GM12878 (cell line): ENCODE measurements at regions not wholly inside any gene's neighbourhood (a gene's known extent, or its start where the extent isn't known, plus 50 kb on each side); places are given as distances from the start of the nearest gene placed in this dataset.

Source experiments
- ATF2 ChIP-seq: IDR thresholded peaks from 2 replicates; pipeline ENCODE4 v1.6.1; 2012; ENCODE audit warnings: low read length, inconsistent platforms
- EED ChIP-seq: sonication (generic); IDR thresholded peaks from 2 replicates; pipeline ENCODE4 v1.6.1; 2016; ENCODE audit warnings: antibody characterized with exemption, low read depth
- EZH2 ChIP-seq: IDR thresholded peaks from 2 replicates; pipeline ENCODE4 v1.6.1; 2012; ENCODE audit warnings: low read depth, mild to moderate bottlenecking, control low read depth, inconsistent platforms, low read length, borderline replicate concordance; ENCODE audit not compliant: control insufficient read depth
- FOXM1 ChIP-seq: IDR thresholded peaks from 2 replicates; pipeline ENCODE4 v1.6.1; 2012; ENCODE audit warnings: low read depth, mild to moderate bottlenecking, inconsistent platforms, low read length, moderate library complexity
- HDAC2 ChIP-seq: fragments of 200-600 bp; sonication (generic); IDR thresholded peaks from 2 replicates; pipeline ENCODE4 v1.6.1; 2017
- MAX ChIP-seq: IDR thresholded peaks from 2 replicates; pipeline ENCODE4 v1.6.1; 2012; ENCODE audit warnings: low read depth, low read length, improper control_type of control experiment
- MEF2A ChIP-seq: IDR thresholded peaks from 2 replicates; pipeline ENCODE4 v1.6.1; 2011; ENCODE audit warnings: low read depth, mild to moderate bottlenecking, low read length, moderate library complexity; ENCODE audit not compliant: insufficient read depth
- MYC ChIP-seq: IDR thresholded peaks from 2 replicates; pipeline ENCODE4 v1.6.1; 2011; ENCODE audit warnings: mild to moderate bottlenecking, low read length, moderate library complexity, inconsistent platforms; ENCODE audit not compliant: insufficient read depth, insufficient replicate concordance, insufficient read length, severe bottlenecking
- ZBTB4 ChIP-seq: fragments of 450-650 bp; formaldehyde crosslinking; IDR thresholded peaks from 2 replicates; pipeline ENCODE4 v1.4.0; 2022; ENCODE audit warnings: mild to moderate bottlenecking, moderate library complexity
- ZNF274 ChIP-seq: IDR thresholded peaks from one replicate; pipeline ENCODE4 v1.8.0; 2011; ENCODE audit not compliant: insufficient read length, insufficient read depth
- TF ChIP-seq, protein P1 (sequence below), 3 experiments: IDR thresholded peaks in 2 of 3; conservative IDR thresholded peaks in 1 of 3; 2 replicates each; pipeline ENCODE4 v1.5.1; 2011; ENCODE audit warnings: low read depth in 3 of 3, low read length in 3 of 3, mild to moderate bottlenecking in 3 of 3, control low read depth in 2 of 3, moderate library complexity in 2 of 3, inconsistent platforms in 1 of 3, mixed read lengths in 1 of 3; ENCODE audit not compliant: control insufficient read depth in 2 of 3, insufficient read depth in 1 of 3; ENCODE audit errors: extremely low read depth in 1 of 3
- TF ChIP-seq, protein P2 (sequence below): IDR thresholded peaks from 2 replicates; pipeline ENCODE4 v1.6.1; 2011; ENCODE audit warnings: low read depth, low read length, improper control_type of control experiment, borderline replicate concordance
- TF ChIP-seq, protein P3 (sequence below): fragments of 450-650 bp; IDR thresholded peaks from 2 replicates; pipeline ENCODE4 v1.6.1; 2017; ENCODE audit warnings: low read depth, mild to moderate bottlenecking, moderate library complexity
- TF ChIP-seq, protein P4 (sequence below): IDR thresholded peaks from 2 replicates; pipeline ENCODE4 v1.6.1; 2012; ENCODE audit warnings: mild to moderate bottlenecking, low read depth, low read length

GRCh38 chr18:42474577-42474976 lies 519.5 kb downstream of the PIK3C3 start:
- no peak for TF ChIP-seq EZH2
- TF ChIP-seq ATF2: no peak
- TF ChIP-seq, protein P1, sequence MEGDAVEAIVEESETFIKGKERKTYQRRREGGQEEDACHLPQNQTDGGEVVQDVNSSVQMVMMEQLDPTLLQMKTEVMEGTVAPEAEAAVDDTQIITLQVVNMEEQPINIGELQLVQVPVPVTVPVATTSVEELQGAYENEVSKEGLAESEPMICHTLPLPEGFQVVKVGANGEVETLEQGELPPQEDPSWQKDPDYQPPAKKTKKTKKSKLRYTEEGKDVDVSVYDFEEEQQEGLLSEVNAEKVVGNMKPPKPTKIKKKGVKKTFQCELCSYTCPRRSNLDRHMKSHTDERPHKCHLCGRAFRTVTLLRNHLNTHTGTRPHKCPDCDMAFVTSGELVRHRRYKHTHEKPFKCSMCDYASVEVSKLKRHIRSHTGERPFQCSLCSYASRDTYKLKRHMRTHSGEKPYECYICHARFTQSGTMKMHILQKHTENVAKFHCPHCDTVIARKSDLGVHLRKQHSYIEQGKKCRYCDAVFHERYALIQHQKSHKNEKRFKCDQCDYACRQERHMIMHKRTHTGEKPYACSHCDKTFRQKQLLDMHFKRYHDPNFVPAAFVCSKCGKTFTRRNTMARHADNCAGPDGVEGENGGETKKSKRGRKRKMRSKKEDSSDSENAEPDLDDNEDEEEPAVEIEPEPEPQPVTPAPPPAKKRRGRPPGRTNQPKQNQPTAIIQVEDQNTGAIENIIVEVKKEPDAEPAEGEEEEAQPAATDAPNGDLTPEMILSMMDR (IDR thresholded peaks at IDR 0.05 in 2 of 3, conservative IDR thresholded peaks at IDR 0.05 in 1 of 3; ENCODE audit: control insufficient read depth in 2 of 3, extremely low read depth in 1 of 3, insufficient read depth in 1 of 3, low read depth in 3 of 3, low read length in 3 of 3): no peak
- TF ChIP-seq FOXM1: no peak
- no peak for TF ChIP-seq HDAC2
- no peak for TF ChIP-seq MAX
- no peak for TF ChIP-seq ZBTB4
- TF ChIP-seq, protein P2, sequence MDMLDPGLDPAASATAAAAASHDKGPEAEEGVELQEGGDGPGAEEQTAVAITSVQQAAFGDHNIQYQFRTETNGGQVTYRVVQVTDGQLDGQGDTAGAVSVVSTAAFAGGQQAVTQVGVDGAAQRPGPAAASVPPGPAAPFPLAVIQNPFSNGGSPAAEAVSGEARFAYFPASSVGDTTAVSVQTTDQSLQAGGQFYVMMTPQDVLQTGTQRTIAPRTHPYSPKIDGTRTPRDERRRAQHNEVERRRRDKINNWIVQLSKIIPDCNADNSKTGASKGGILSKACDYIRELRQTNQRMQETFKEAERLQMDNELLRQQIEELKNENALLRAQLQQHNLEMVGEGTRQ: no peak
- no peak for TF ChIP-seq ZNF274
- TF ChIP-seq MYC: no peak
- no peak for TF ChIP-seq MEF2A
- TF ChIP-seq, protein P3, sequence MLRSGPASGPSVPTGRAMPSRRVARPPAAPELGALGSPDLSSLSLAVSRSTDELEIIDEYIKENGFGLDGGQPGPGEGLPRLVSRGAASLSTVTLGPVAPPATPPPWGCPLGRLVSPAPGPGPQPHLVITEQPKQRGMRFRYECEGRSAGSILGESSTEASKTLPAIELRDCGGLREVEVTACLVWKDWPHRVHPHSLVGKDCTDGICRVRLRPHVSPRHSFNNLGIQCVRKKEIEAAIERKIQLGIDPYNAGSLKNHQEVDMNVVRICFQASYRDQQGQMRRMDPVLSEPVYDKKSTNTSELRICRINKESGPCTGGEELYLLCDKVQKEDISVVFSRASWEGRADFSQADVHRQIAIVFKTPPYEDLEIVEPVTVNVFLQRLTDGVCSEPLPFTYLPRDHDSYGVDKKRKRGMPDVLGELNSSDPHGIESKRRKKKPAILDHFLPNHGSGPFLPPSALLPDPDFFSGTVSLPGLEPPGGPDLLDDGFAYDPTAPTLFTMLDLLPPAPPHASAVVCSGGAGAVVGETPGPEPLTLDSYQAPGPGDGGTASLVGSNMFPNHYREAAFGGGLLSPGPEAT: no peak
- TF ChIP-seq, protein P4, sequence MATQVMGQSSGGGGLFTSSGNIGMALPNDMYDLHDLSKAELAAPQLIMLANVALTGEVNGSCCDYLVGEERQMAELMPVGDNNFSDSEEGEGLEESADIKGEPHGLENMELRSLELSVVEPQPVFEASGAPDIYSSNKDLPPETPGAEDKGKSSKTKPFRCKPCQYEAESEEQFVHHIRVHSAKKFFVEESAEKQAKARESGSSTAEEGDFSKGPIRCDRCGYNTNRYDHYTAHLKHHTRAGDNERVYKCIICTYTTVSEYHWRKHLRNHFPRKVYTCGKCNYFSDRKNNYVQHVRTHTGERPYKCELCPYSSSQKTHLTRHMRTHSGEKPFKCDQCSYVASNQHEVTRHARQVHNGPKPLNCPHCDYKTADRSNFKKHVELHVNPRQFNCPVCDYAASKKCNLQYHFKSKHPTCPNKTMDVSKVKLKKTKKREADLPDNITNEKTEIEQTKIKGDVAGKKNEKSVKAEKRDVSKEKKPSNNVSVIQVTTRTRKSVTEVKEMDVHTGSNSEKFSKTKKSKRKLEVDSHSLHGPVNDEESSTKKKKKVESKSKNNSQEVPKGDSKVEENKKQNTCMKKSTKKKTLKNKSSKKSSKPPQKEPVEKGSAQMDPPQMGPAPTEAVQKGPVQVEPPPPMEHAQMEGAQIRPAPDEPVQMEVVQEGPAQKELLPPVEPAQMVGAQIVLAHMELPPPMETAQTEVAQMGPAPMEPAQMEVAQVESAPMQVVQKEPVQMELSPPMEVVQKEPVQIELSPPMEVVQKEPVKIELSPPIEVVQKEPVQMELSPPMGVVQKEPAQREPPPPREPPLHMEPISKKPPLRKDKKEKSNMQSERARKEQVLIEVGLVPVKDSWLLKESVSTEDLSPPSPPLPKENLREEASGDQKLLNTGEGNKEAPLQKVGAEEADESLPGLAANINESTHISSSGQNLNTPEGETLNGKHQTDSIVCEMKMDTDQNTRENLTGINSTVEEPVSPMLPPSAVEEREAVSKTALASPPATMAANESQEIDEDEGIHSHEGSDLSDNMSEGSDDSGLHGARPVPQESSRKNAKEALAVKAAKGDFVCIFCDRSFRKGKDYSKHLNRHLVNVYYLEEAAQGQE: no peak
- no peak for TF ChIP-seq EED
